Left cardiac atrium (tissue), 4 donors: ENCODE measurements at regions not wholly inside any gene's neighbourhood (a gene's known extent, or its start where the extent isn't known, plus 50 kb on each side); places are given as distances from the start of the nearest gene placed in this dataset.
A peak's percentile ranks its signal among the peaks of the same experiment; 100 is the strongest.

Experiments used
- ATAC-seq, 2 donors: fragments of 200-7000 bp; cut with Tn5 transposase; one replicate each; pipeline ENCODE4 v1.9.1; 2020; ENCODE audit warnings: mild to moderate bottlenecking in 2 of 2, moderate library complexity in 2 of 2
- DNase-seq: peaks from one replicate; pipeline ENCODE4 v3.0.0-alpha.2; 2020
- intact Hi-C, 2 donors: fragments of 100-400 bp; cut with DNase I; formaldehyde crosslinking; loops; one replicate each; pipeline versions ENCODE4 v1.14.1 to v1.15.1; 2022 to 2023
- donor health status: DM: no; HTN: yes; CAD: no.
- donor health status: DM: no; HTN: yes; CAD: no; lungs with severe emphysema.
- donor health status: DM: yes; HTN: yes; CAD: no.
- donor health status: Dilated cardiomyopathy.

- intact Hi-C loops = no loop called here
Observed at GRCh38 chr11:37688456-37688855, 1090.4 kb upstream of the RAG2 start.

GRCh38 chr11:37687130-37687529, 1089.1 kb upstream of the RAG2 start:
- ATAC-seq = no peak
- intact Hi-C loops = no loop called here
- no peak for DNase-seq

More at GRCh38 chr11:37688456-37688855, 1090.4 kb upstream of the RAG2 start:
- ATAC-seq (no peak), DNase-seq (no peak)

GRCh38 chr11:37671321-37671720, 1073.3 kb upstream of the RAG2 start:
- intact Hi-C loops = no loop called here
- ATAC-seq (no peak), DNase-seq (no peak)

GRCh38 chr11:37666960-37667359, 1068.9 kb upstream of the RAG2 start:
- ATAC-seq = no peak
- intact Hi-C loops = no loop called here
- no peak for DNase-seq

GRCh38 chr11:37657645-37658044, 1059.6 kb upstream of the RAG2 start:
- DNase-seq (no peak), ATAC-seq (no peak)
- intact Hi-C loops = no loop called here

GRCh38 chr11:37647767-37648166, 1049.7 kb upstream of the RAG2 start:
- intact Hi-C loops = no loop called here
- no peak for ATAC-seq
- DNase-seq = no peak

- intact Hi-C loops = no loop called here
- DNase-seq = no peak
- no peak for ATAC-seq
Observed at GRCh38 chr11:37643968-37644367, 1045.9 kb upstream of the RAG2 start.

- intact Hi-C loops = no loop called here
- no peak for DNase-seq
- ATAC-seq = no peak
Observed at GRCh38 chr11:37642296-37642695, 1044.3 kb upstream of the RAG2 start.

- intact Hi-C loops = no loop called here
- no peak for ATAC-seq
- DNase-seq = no peak
Observed at GRCh38 chr11:37632748-37633147, 1034.7 kb upstream of the RAG2 start.

GRCh38 chr11:37630866-37631265, 1032.8 kb upstream of the RAG2 start:
- intact Hi-C loops = no loop called here
- DNase-seq = no peak
- ATAC-seq = no peak

- no peak for ATAC-seq
- DNase-seq = no peak
- intact Hi-C loops = no loop called here
Observed at GRCh38 chr11:37623778-37624177, 1025.7 kb upstream of the RAG2 start.

- intact Hi-C loops = no loop called here
- no peak for ATAC-seq
Observed at GRCh38 chr11:37621662-37622061, 1023.6 kb upstream of the RAG2 start.

GRCh38 chr11:37616291-37616690, 1018.3 kb upstream of the RAG2 start:
- intact Hi-C loops = no loop called here
- DNase-seq (no peak), ATAC-seq (no peak)

More at GRCh38 chr11:37621662-37622061, 1023.6 kb upstream of the RAG2 start:
- no peak for DNase-seq

GRCh38 chr11:37613031-37613430, 1015.0 kb upstream of the RAG2 start:
- intact Hi-C loops = no loop called here
- ATAC-seq (no peak), DNase-seq (no peak)

- DNase-seq = no peak
- intact Hi-C loops = no loop called here
- no peak for ATAC-seq
Observed at GRCh38 chr11:37612146-37612545, 1014.1 kb upstream of the RAG2 start.

GRCh38 chr11:37605229-37605628, 1007.2 kb upstream of the RAG2 start:
- intact Hi-C loops = no loop called here
- DNase-seq (no peak), ATAC-seq (no peak)

GRCh38 chr11:37598381-37598780, 1000.3 kb upstream of the RAG2 start:
- ATAC-seq (no peak), DNase-seq (no peak)
- intact Hi-C loops = no loop called here

- intact Hi-C loops = no loop called here
- ATAC-seq (no peak), DNase-seq (no peak)
Observed at GRCh38 chr11:37597776-37598175, 999.7 kb upstream of the RAG2 start.

- DNase-seq (no peak), ATAC-seq (no peak)
- intact Hi-C loops = no loop called here
Observed at GRCh38 chr11:37595845-37596244, 997.8 kb upstream of the RAG2 start.

GRCh38 chr11:37574361-37574760, 976.3 kb upstream of the RAG2 start:
- peak in 1 of 2 donors; percentile 74 for ATAC-seq
- DNase-seq = no peak
- intact Hi-C loops = no loop called here

- no peak for ATAC-seq
- intact Hi-C loops = no loop called here
- DNase-seq = no peak
Observed at GRCh38 chr11:37572491-37573171, 974.6 kb upstream of the RAG2 start.

- ATAC-seq (peak in 1 of 2 donors; percentile 95), DNase-seq (no peak)
- intact Hi-C loops = no loop called here
Observed at GRCh38 chr11:37571246-37571645, 973.2 kb upstream of the RAG2 start.
